Mucosa of stomach (tissue), 1 donor: ENCODE measurements at regions not wholly inside any gene's neighbourhood (a gene's known extent, or its start where the extent isn't known, plus 50 kb on each side); places are given as distances from the start of the nearest gene placed in this dataset.

Experiments
- H3K27me3 ChIP-seq: one replicate; pipeline ENCODE4 v1.7.0; 2013; ENCODE audit warnings: mild to moderate bottlenecking, low read length; ENCODE audit not compliant: control insufficient read depth, insufficient read depth
- H3K36me3 ChIP-seq: one replicate; pipeline ENCODE4 v1.7.0; 2013; ENCODE audit warnings: low read length; ENCODE audit not compliant: control insufficient read depth, insufficient read depth
- H3K4me1 ChIP-seq: one replicate; pipeline ENCODE4 v1.7.0; 2013; ENCODE audit warnings: mild to moderate bottlenecking, low read length; ENCODE audit not compliant: control insufficient read depth, insufficient read depth
- H3K4me3 ChIP-seq: one replicate; pipeline ENCODE4 v1.7.0; 2013; ENCODE audit warnings: low read length
- H3K9ac ChIP-seq: one replicate; pipeline ENCODE4 v1.7.0; 2013; ENCODE audit warnings: mild to moderate bottlenecking, low read length, moderate library complexity
- H3K9me3 ChIP-seq: one replicate; pipeline ENCODE4 v1.7.0; 2013; ENCODE audit warnings: mild to moderate bottlenecking, low read length, moderate library complexity; ENCODE audit not compliant: control insufficient read depth
- donor health status: Pancreatic carcinoma.

DNA sequence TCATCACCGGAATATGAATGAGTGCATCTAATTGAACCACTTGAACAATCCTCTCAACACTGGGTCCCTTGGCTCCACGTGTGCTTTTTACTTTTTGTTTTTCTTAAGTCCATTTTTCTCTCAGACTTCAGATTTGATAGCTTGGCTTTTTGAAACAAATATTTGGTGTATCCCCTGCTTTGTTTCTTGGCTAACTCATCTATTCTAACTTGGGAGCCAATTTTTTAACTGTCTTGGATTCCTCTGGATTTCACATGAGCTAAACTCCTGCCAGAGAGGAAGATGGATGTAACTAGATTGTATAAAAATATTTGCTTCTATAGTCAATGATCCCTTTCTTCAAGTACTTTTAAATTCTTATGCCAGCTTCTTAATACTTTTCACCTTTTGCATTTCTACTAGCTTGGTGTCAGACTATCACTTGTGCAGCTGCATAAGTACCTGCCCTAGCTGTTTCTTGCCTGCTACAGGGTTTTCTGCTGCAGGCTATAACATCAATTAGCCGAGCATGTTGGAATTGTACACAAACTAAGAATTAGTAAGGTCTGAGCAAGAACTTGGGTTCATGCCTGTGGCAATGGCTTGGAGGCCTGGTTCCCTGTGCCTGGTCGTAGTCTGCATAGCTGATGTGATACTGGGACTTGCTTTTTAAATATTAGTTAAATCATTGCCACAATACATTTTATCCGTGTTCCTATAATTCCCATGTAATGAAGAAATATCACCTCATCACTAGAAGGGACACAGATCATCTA lies 281.5 kb downstream of the EN1 start:
- Histone ChIP-seq H3K9ac (no peak overlapping the region), H3K27me3 (no peaks in the 10 kb centered on the region), H3K4me3 (no peak overlapping the region), H3K36me3 (no peaks in the 10 kb centered on the region), H3K4me1 (no peaks in the 10 kb centered on the region), H3K9me3 (no peaks in the 10 kb centered on the region)

DNA sequence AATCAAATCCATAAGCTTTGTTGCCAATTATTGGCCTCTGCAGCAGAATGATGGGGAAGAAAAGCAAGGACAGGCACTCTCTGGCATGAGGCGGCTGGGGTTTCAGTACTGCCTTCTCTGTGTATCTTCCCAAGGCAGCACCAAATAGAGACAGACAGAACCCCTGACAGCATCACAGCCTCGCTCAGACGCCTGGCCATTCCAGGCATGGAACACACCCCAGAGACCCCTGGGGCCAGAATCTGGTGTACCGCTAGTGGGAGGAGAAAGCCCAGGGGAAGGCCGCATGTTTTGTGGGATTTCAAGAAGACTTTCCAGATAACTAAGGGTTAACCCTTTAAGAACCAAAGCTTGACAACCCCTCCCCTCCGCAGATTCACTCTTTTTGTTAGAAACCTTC lies 282.1 kb downstream of the EN1 start:
- Histone ChIP-seq H3K9ac (no peak overlapping the region), H3K9me3 (no peaks in the 10 kb centered on the region)

DNA sequence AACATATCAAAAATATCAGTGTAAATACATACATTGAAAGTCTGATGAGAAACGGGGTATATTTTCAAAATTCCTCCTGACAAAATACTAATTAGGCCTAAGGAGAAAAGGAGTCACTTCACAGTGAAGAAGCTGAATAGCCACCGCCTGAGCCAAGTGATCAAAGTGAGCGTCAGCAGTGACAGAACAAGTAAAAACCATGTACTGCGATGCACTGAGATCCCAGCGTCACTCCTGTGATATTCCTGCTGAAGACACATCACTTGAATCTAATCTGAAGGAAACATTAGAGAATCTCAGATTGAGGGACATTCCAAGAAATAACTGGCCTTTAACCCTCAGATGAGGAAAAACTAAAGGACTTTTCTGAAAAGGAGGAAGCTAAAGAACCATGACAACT lies 285.3 kb downstream of the EN1 start:
- no peak overlapping the region for H3K4me3 ChIP-seq
- no peaks in the 10 kb centered on the region for H3K36me3 ChIP-seq
- no peaks in the 10 kb centered on the region for H3K27me3 ChIP-seq
- no peaks in the 10 kb centered on the region for H3K9me3 ChIP-seq
- no peak overlapping the region for H3K9ac ChIP-seq
- no peaks in the 10 kb centered on the region for H3K4me1 ChIP-seq

More for the DNA sequence above, 282.1 kb downstream of the EN1 start:
- no peaks in the 10 kb centered on the region for H3K4me1 ChIP-seq
- no peak overlapping the region for H3K4me3 ChIP-seq
- no peaks in the 10 kb centered on the region for H3K36me3 ChIP-seq
- no peaks in the 10 kb centered on the region for H3K27me3 ChIP-seq

DNA sequence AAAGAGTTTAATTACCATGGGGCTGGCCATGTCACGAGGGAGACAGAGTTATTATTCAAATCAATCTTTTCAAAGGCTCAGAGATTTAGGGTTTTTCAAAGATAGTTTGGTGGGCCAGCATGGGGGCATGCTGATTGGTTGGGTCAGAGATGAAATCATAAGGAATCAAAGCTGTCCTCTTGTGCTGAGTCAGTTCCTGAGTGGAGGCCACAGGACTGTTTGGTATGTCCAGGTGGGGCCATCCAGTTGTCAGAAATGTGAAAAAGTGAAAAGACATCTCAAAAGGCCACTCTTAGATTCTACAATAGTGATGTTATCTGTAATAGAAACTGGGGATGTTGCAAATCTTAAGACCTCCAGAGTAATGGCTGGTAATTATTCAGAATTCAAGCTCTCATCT lies 288.6 kb downstream of the EN1 start:
- H3K27me3 ChIP-seq: no peaks in the 10 kb centered on the region
- no peaks in the 10 kb centered on the region for H3K36me3 ChIP-seq
- H3K9me3 ChIP-seq: no peaks in the 10 kb centered on the region
- H3K9ac ChIP-seq: no peak overlapping the region
- H3K4me3 ChIP-seq: no peak overlapping the region
- H3K4me1 ChIP-seq: no peaks in the 10 kb centered on the region

DNA sequence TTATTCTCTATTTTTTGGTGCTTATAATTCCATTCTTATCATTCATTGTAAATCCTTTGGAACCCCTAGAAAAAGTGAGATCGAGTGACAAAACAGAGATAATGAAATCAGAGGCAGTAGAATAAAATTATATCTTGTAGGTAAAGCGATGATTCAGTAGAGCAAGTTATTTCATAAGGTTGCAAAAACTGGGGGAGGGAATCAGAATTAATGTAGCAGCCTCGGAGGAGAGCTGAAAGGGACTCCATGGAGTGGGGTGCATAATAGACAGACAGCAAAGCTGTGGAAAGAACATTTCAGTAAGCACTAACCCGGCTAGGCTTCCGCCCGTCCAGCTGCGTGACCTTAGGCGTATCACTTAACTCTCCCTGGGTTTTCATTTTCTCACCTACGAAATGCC lies 289.7 kb downstream of the EN1 start:
- Histone ChIP-seq H3K27me3 (no peaks in the 10 kb centered on the region), H3K4me1 (no peaks in the 10 kb centered on the region), H3K4me3 (no peak overlapping the region), H3K9ac (no peak overlapping the region), H3K36me3 (no peaks in the 10 kb centered on the region), H3K9me3 (no peaks in the 10 kb centered on the region)

DNA sequence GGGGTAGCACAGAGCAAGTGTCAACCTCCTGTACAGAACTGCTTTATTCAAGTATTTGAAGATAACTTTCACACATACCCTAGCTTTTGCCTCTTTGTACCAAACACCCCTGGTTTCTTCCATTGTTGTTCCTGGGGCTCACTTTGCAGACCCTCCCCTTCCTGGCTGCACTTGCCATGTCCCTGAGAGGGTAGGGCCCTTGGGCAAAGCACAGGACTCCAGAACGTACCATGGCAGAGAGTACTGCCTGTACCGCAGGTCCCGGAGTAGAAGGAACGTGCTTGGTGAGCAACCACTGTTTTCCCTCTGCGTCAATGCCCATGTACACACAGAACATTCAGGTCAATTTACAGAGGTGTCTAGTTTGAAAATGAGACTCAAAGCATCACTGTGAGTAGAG lies 290.4 kb downstream of the EN1 start:
- Histone ChIP-seq H3K9me3 (no peaks in the 10 kb centered on the region), H3K9ac (no peak overlapping the region), H3K36me3 (no peaks in the 10 kb centered on the region), H3K4me3 (no peak overlapping the region), H3K4me1 (no peaks in the 10 kb centered on the region), H3K27me3 (no peaks in the 10 kb centered on the region)

DNA sequence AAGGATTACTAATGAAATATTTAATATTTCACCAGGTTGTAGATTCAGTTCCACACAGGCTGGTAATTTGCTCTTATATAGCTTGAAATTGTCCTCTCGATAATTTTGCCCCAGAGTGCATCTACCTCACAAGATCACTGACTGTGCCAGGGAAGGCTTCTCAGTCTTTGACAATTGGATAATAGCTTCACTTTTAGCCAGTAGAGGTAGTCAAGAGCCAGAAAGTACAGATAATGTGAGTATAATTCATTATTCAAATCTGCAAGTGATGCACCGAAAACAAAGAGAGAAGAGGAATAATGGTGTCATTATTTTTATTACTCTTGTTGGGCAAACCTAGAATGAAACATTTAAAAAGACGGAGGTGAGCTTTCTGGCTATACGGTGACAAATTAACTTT lies 292.8 kb downstream of the EN1 start:
- Histone ChIP-seq H3K9ac (no peak overlapping the region), H3K4me3 (no peak overlapping the region)

DNA sequence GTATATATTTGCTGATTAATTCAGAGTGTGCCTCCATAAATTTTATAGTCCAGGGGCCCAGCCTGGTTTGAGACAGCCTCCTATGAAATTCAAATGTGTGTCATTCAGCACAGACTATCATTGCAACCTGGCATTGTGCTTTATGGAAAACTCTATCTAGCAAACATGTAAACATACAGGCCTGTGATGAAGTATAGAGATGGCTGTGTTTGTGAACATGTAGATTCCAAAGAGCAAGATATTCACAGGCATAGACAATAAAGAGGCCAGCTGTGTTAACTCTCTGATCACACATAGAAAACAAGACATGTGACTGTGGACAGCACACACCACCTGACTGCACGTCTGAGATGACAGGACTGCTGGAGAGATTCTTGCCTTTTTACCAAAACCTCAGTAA lies 297.9 kb downstream of the EN1 start:
- no peaks in the 10 kb centered on the region for H3K4me1 ChIP-seq
- no peaks in the 10 kb centered on the region for H3K27me3 ChIP-seq
- H3K9ac ChIP-seq: no peak overlapping the region
- no peaks in the 10 kb centered on the region for H3K9me3 ChIP-seq
- no peaks in the 10 kb centered on the region for H3K36me3 ChIP-seq
- H3K4me3 ChIP-seq: no peak overlapping the region

More for the DNA sequence above, 292.8 kb downstream of the EN1 start:
- Histone ChIP-seq H3K27me3 (no peaks in the 10 kb centered on the region), H3K36me3 (no peaks in the 10 kb centered on the region), H3K4me1 (no peaks in the 10 kb centered on the region), H3K9me3 (no peaks in the 10 kb centered on the region)

DNA sequence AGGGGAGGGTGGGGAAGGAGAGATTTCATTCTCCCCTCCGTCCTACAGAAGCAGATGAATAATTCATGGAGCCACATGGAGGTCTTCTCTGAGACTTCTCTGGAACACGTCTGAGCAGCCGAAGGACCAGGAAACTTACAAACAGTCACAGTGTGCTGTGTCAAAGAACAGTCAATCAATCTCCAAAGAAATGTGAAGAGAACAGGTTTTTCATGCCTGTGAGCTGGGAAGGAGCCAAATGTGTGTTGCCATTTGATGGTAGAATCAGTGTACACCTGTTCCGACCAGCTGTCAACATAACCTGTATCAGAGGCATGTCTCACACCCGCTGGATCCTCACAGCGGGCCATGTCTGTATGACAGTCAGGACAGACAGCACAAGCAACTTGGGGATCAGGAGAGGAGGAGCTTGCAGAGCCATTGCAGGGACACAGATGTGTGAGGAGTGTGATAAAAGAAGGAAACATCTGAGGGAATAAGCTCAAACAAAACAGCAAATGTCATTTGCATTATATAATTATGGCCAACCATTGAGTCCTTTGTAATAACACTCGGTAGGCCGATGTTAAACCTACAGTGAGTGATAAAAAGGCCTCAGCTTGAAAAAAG lies 298.5 kb downstream of the EN1 start:
- Histone ChIP-seq H3K4me1 (no peaks in the 10 kb centered on the region), H3K9me3 (no peaks in the 10 kb centered on the region), H3K4me3 (no peak overlapping the region), H3K27me3 (no peaks in the 10 kb centered on the region), H3K36me3 (no peaks in the 10 kb centered on the region), H3K9ac (no peak overlapping the region)

DNA sequence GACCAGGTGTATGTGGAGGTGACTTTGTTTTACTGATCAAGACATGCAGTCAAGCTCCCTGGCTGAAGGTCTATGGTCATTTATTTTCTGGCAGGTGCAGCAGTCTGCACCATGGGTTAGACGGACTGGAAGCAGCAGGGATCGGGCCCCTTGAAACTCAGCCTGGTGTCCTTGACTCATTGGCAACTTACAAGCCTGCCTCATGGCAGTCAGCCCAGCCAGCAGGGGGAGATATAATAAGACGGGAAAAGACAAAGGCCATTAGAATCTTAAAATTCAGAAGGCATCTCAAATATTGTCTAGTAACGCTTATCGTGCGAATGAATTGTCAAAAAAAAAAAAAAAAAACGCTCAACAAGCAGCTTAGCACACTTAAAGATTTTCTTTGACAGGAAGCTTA lies 308.2 kb downstream of the EN1 start:
- no peak overlapping the region for H3K9ac ChIP-seq
- H3K4me3 ChIP-seq: no peak overlapping the region
- no peaks in the 10 kb centered on the region for H3K36me3 ChIP-seq
- no peaks in the 10 kb centered on the region for H3K9me3 ChIP-seq
- H3K27me3 ChIP-seq: no peaks in the 10 kb centered on the region
- no peaks in the 10 kb centered on the region for H3K4me1 ChIP-seq

DNA sequence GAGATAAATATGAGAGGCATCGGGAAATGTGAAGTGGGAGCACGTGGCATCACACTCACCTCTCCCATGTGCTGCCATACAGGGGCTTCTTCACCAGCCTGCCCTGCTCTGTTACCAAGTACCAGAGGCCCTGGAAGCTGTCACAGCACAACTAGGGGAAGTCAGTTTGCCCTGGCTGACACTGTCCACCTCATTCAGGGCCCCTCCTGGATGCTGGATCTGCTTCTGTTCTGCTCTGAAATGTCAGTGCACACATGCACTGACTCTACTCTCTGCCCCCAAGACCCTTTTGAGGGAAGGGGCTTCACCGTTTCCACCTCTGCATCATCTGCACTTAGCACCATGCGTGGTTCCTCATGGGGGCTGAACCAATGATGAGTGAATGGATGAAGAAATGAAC lies 311.1 kb downstream of the EN1 start:
- H3K36me3 ChIP-seq: no peaks in the 10 kb centered on the region

DNA sequence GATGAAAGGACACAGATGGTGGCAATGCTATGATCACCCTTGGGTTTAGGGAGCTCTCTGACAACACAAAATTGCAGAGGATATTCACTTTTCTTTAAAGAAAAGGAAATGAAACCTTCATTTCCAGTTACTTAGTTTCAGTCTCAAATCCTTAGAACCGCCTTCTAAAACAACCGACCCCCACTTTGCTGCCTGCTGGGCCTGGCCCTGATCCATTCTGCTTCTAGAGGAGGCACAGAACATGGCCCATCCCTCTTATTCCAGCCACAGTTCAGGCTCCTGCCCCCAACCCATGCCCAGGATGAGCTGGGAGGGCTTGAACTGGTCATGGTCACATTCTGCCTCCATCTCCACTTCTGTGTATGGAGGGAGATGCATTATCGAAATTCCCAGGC lies 311.6 kb downstream of the EN1 start:
- H3K36me3 ChIP-seq: no peaks in the 10 kb centered on the region
- H3K9me3 ChIP-seq: no peaks in the 10 kb centered on the region
- H3K9ac ChIP-seq: no peak overlapping the region
- H3K4me3 ChIP-seq: no peak overlapping the region
- H3K4me1 ChIP-seq: no peaks in the 10 kb centered on the region
- H3K27me3 ChIP-seq: no peaks in the 10 kb centered on the region

More for the DNA sequence above, 311.1 kb downstream of the EN1 start:
- no peaks in the 10 kb centered on the region for H3K9me3 ChIP-seq
- H3K4me1 ChIP-seq: no peaks in the 10 kb centered on the region
- no peaks in the 10 kb centered on the region for H3K27me3 ChIP-seq
- no peak overlapping the region for H3K9ac ChIP-seq
- no peak overlapping the region for H3K4me3 ChIP-seq
